Hematopoietic multipotent progenitor cell treated with erythropoietin and hydrocortisone succinate and interleukin-3 and kit ligand, for 15 days (in vitro differentiated cells): ENCODE measurements at regions not wholly inside any gene's neighbourhood (a gene's known extent, or its start where the extent isn't known, plus 50 kb on each side); places are given as distances from the start of the nearest gene placed in this dataset.

ENCODE experiments used
- DNase-seq: peaks from one replicate; pipeline ENCODE4 v3.0.0-alpha.2; 2015; ENCODE audit warnings: low spot score

DNA sequence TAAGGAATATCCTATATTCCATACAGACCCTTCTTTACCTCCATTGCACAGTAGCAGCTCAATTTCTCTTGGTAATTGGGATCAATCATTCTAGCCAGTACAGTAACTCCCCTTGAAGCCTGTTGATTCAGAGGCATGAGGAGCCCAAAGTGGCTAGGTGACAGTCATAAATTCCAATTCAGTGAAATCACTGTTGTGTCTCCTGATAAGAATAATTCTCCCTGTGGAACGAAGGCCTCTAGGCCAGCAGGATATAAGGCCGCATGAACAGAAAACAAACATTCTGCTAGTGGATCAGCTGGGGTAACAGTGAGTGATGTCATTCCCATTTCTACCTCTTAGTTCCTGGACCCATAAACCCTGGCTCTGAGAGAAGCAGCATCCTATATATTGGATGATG lies 696.3 kb downstream of the NR2F2 start:
- no peak for DNase-seq

DNA sequence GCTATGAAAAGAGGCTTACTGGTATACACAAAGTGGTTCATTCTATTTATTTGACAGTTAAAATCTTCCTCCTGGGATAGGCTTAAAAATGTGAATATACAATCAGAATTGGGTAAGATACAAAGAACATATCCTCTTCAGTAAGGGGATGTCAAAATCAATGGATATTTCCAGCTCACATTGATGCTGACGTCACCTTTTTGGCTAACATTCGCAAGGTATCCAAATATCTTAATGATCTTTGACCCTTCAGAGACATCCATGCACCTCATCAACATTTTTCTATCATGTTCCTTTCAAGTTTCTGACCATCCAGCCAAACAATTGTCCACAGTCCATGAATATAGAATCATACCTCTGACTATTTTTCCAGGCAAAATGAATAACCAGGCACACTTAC lies 697.3 kb downstream of the NR2F2 start:
- no peak for DNase-seq

- DNase-seq: no peak
These were observed 699.8 kb downstream of the NR2F2 start for GRCh38 chr15:97030251-97030650.

GRCh38 chr15:97036301-97036700 lies 705.8 kb downstream of the NR2F2 start:
- DNase-seq: no peak

DNA sequence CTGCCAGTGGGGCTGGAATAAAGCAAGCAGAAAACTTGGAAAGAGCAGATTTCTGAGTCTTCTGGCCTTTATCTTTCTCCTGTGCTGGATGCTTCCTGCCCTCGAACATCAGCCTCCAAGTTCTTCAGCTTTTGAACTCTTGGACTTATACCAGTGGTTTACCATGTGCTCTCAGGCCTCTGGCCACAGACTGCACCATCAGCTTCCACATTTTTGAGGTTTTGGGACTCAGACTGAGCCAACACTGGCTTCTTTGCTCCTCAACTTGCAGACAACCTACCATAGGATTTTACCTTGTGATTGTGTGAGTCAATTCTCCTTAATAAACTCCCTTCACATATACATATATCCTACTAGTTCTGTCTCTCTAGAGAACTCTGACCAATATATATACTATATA lies 706.6 kb downstream of the NR2F2 start:
- no peak for DNase-seq

DNA sequence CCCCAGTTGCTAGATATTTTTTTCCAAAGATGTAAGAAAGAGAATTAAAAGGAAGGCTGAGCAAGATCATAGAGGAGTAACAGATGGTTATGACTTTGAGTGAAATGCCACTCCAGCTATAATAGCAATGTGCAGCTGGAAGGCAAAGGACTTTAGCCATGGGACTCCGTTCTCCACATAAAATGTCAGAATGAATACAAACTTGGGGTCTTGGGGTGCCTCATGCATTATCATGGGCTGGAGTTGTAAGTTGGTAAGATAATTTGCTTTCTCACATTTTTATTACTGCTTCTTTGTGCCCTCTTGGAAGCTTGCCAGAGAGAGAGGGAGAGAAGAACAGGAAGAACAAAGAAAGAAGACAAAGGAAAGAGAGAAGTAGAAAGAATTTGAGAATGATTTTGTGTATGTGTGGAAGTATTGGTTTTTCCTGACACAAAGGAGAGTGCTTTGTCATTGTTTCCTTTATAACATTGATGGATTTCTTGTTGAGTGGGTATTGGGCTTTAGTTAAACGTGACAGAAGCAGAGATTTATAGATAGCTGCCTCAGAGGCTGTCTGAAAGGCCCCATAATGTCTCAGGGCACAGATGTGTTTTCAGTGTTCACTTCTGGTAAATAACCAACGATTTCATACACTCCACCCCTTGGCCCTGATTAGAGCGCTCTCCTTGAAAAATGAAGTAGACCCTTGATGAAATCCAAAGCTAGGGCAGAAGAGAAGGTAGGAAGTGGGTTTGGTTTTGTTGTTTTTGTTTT lies 715.3 kb downstream of the NR2F2 start:
- DNase-seq: no peak

GRCh38 chr15:97052513-97052912 lies 722.0 kb downstream of the NR2F2 start:
- no peak for DNase-seq

- no peak for DNase-seq
These were observed 723.1 kb downstream of the NR2F2 start for GRCh38 chr15:97053635-97054034.

DNA sequence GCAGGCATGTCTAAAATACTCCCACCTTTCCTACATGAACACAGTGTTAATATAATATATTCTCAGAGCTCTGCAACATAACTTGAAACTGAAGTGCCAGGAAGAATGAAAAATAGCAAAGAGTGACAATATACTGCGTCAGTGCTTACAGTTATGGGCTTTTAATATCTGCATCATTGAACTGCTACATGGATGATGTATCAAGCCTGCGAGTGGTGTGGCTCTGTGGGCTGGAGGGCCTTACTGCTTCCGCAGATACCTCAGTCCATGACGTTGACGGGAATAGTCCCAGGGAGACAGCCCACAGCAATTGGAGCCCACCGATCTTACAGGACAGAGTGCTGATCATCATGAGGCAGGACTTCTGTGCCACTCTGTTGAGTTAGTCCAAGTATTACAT lies 727.0 kb downstream of the NR2F2 start:
- DNase-seq: no peak

DNA sequence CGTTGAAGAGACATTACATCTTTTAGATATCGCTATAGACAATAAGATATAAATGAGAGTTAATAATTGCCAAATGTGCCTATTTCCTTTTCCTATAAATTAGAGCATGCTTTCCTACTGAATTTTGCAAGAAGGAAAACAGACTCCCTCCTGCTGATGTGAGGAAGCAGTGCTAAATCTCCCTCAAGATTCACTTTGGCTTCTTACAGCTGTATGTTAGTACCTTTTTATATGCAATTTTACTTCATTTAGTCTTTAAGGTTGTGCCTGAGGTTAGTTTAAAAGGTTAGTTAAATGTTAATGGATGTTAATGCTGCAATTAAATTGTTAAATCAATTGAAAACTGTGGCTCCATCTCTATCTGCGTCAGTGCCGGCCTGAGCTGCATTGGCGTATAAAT lies 728.8 kb downstream of the NR2F2 start:
- no peak for DNase-seq

- DNase-seq: no peak
These were observed 730.9 kb downstream of the NR2F2 start for GRCh38 chr15:97061392-97061791.

DNA sequence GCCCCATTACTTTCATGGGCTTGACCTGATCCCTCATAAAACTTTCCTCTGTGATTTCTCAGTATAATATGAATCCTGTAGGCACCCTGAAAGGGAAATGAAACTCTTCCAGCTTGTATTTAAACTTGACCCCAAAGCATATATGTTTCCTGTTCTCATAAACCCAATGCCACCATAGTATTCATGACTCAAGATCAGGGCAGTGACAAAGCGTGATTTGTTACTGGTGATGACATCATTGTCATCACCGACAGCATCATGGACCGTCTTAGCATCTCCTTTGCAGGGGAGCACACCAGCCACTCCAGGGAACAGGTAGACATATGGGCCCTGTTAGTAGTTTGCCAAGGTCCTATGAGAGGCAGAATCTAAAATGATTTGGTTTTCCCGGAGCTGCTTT lies 741.2 kb downstream of the NR2F2 start:
- DNase-seq: no peak

DNA sequence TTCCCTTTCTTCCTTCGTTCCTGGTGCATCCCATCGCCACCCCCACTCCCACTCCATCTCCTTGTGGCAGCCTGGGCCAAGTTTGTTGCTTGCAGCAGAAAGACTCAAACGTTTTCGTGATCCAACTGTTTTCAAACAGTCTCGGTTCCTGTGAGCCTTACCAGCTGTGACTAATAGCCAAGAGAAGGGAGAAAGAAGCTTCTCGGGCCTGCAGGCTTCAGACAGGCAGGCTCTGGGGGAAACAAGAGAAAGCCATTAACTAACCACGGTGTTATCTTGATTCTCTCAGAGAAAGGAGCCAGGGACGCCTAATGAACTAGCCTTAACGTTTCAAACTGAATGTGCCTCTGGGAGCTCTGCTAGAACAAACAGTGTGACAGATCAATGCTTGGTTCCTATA lies 742.0 kb downstream of the NR2F2 start:
- DNase-seq: no peak

GRCh38 chr15:97076011-97076410 lies 745.5 kb downstream of the NR2F2 start:
- DNase-seq: no peak

- no peak for DNase-seq
These were observed 747.5 kb downstream of the NR2F2 start for GRCh38 chr15:97077975-97078374.

- DNase-seq: no peak
These were observed 748.1 kb downstream of the NR2F2 start for GRCh38 chr15:97078591-97078990.

DNA sequence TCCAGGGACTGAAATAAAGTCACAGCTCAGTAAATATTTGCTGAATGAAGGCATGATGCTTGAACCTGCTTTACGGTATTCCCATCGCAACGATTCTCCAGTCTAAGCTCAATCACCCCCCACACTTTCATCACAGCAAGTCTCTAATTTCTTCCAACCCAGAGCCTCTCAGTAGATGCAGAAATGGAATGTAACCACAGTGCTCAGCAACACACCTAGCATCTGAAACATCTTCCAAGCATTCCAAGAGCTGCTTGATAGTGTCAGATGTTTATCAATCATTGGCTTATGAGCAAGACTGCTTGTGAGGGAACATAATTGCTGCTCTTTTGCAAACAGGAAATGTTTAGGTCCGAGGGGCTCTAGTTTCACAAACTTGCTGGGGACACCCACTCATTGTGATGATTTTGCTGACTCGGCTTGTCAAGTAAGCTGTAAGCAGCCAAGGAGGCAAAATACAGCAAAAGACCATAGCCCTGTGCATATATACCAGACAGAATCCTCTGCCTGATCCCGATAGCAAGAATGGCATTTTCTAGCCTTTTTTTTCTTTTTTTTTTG lies 751.2 kb downstream of the NR2F2 start:
- no peak for DNase-seq

DNA sequence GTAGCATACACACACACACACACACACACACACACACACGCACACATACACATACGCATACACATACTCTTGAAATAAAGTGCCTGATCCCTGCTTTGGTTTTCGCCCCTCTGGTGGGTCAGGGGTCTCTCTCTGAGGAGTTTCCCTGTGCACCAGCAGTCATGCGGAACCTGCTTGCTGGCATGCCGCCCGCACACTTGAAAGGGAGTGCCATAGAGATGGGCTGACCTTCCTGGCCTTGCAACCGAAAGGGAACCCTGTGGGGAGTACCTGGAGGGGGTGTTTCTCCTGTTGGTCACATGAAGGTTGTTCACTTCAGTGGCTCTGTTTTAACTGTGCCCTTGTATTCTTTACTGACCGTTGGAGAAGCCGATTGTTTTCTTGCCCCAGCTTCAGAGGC lies 752.3 kb downstream of the NR2F2 start:
- no peak for DNase-seq

DNA sequence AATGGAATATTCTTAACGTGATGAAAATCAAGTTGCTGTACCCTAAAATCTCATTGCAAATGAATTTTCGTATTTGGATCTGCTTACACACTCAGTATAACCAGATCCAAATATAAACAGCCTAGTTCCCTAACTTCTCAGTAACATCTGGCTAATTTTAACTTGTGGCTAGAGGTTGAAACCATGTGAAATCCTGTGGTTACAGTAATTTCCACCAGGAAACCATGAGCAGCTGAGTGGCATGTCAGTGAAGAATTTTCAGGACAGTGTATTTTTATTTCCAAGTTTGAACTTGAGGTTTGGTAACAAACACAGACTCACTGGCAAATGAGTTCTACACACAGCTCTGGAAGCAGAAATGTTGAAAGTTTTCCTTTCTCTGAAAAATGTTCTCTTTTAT lies 754.1 kb downstream of the NR2F2 start:
- no peak for DNase-seq

GRCh38 chr15:97085731-97086130 lies 755.2 kb downstream of the NR2F2 start:
- DNase-seq: no peak

DNA sequence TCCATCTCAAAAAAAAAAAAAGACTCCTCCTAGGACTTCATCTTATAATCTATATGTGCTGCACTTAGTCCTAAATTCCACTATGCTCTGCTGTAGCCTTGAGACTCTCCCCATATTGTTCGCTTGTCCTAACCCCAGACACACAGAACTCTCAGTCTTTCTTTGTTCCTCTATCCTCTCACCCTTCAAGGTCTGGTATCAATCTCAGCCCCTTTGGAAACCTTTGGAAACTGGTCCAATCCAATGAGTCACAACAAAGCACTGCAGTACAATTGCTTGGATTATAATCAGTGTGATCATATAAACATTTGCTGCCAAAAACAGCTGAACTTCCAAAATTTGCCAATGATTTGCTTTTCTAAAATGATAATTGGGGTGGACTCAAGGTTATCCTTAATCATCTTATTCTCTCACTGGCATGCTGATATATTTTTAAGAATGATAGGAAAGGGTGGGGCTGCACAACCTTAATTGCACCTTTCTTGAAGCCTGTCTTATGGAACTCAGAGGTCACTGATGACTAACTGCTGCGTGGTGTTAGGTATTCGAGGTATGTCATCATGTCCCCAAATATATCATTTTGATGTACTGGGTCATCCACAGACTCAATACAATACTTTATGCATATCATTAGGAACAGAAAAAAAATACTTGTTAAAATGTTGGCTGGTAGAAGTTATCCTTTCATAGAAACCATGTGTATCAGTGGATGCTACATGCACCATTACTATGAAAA lies 756.7 kb downstream of the NR2F2 start:
- no peak for DNase-seq

- no peak for DNase-seq
These were observed 760.6 kb downstream of the NR2F2 start for GRCh38 chr15:97091093-97091492.

DNA sequence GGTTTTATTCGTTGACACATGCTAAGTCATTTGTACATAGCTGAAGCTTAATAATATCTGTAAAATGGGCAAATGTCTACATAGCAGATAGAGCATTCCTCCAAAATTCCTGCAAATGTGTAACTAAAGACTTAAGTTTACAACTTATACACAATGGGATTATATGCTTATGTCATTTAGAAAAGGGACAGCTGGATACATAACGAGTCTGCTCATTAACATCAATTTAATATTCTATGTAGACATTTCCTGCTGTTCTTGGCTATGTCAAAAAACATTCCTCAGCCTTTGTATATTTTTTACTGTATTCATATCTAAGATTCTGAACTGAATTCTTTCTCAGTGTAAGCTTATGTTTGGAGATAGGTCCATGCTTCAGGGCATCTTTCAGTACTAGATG lies 762.2 kb downstream of the NR2F2 start:
- DNase-seq: no peak
